GM21825 (cell line): ENCODE measurements at regions not wholly inside any gene's neighbourhood (a gene's known extent, or its start where the extent isn't known, plus 50 kb on each side); places are given as distances from the start of the nearest gene placed in this dataset.
"Not testable (repeated sequence)": the region's sequence is repeated elsewhere in the genome, so short reads cannot be mapped to it uniquely, and the experiment has no call there.

Experiments
- ATAC-seq: cut with Tn5 transposase; IDR thresholded peaks from one replicate; pipeline ENCODE4 v1.9.1; 2021; ENCODE audit warnings: mild to moderate bottlenecking, moderate library complexity; ENCODE audit not compliant: unreplicated experiment

DNA sequence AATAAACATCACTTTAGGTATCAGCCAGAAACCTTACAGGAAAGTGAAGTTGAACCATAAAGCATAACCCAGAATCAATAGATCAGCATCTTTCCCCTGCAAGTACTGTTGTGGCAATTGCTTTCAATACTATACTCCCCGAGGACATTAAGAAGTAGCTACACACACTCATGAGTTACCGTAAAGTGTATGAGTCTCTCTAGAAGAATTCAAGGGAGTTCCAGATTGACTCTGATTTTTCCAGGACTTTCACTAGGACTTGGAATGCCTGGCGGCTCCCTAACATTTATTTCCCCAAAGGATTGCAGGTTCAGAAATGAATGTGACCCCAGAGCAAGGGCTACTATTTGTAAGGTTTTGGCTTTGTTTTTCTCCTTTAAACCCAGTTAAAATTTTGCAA lies 465.4 kb upstream of the MDGA2 start:
- no peak for ATAC-seq

DNA sequence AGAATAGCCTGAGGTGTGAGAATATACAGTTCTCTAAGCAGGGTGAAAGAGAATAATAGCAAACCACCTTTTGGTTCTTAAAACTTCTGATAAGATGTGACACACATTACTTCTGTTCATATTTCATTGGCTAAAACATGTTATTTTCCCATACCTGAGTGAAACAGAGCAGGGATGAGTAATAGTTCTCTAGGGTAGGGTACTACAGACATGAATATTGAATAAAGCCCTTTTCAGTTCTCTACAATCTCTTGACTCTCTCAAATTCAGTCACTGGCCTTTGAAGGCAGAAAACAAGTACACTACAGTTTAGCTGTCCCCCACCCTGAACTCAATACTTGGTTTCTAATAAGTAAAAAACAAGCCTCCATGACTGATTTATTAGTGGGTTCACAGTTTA lies 454.1 kb upstream of the MDGA2 start:
- no peak for ATAC-seq

DNA sequence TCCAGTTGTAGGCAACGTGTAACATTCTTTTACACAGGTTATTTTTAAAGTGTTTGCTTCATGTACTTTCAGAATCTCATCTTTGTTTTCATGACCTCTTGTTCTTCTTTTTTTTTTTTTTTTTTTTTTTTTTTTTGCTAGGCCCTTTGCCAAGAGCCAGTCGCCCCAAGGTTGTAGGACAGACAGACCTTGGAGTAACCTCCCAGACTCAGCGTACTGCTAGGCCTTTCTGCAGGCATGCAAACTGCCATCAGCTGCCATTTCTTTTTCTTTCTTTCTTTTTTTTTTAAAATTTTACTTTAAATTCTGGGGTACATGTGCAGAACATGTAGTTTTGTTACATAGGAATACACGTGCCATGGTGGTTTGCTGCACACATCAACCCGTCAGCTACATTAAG lies 452.3 kb upstream of the MDGA2 start:
- no peak for ATAC-seq

DNA sequence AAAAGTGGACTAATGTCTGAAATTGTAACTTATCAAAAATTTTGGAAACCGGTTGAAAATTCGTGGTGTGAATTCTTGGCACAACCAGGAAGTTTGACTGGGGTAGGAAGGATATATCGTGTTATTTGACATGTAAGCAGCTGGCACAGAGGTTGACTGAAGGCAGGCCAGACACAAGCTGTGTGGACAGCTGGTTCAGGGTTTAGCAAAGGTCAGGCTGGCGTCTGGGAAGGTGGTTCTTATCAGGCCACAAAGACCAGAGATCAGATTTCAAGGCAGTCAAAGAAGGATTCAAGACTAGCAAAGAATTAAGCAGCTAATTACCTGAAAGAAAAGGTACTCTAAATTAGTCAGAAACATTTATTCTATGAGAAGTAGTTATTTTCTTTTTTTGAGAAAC lies 450.2 kb upstream of the MDGA2 start:
- ATAC-seq: no peak

DNA sequence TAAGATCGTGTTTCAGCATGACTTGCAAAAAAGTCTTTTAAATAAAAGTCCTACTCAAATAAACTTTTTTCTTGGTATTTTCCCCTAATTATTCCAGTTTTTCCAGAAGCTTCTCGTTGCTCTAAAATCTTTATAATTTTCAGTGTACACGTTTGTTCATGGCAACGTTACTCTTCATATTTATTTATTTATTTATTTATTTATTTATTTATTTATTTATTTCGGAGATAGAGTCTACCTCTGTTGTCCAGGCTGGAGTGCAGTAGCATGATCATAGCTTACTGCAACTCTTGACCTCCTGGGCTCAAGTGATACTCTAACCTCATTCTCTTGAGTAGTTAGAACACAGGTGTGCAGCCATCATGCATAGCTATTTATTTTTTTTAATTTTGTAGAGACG lies 438.3 kb upstream of the MDGA2 start:
- no peak for ATAC-seq

DNA sequence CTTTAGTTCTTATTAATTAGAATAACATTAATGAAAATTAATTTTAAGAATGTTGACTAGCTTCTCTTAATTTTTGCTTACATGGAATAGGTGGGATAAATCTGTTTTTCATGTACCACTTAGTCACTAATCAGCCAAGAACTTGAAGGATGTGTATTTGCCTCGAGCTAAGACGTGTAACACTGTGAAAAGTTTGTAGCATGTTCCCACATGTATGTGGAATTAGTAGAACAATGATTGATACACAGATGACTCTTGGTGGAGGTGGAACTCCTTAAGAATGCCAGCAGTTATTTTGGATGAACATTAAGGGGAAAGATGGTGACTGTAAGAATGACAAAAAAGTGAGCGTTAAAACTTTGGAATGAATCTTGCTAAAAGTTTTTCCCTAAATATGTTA lies 435.7 kb upstream of the MDGA2 start:
- ATAC-seq: no peak

DNA sequence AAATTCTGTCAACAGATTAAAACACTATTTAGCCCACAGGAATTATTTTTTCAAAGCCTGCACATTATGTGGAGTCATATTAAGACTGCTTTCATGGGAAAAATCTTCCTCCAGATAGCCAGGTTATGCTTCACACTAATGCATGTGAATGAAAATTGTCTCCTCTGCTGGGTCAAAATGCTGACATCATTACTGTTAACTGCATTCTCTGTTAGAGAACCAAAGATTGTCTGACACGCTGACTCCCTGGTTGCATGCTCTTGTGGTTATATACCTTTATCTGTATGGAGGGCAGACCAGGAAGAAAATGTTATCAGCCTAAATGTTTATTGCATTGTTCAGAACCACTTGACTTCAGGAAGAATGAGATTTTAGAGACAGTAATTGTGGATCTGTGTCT lies 432.2 kb upstream of the MDGA2 start:
- ATAC-seq: no peak

DNA sequence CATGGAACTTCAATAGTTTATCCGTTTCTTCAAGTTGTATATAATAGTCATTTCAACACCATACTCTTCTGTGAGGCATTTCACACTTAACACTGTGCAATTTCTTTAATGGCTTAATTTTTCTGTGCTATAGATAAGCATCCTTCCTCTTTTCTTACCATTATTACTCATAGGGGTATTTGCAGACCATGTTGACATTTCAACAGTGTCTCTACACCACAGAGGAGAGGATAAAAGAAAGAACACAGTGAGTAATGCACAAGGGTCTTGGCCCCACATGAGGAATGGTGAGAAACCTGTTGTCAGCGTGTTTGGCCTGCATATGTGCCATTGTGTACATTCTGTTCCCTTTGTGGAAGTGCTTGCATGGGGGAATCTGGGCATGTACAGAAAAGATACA lies 421.5 kb upstream of the MDGA2 start:
- ATAC-seq: no peak

DNA sequence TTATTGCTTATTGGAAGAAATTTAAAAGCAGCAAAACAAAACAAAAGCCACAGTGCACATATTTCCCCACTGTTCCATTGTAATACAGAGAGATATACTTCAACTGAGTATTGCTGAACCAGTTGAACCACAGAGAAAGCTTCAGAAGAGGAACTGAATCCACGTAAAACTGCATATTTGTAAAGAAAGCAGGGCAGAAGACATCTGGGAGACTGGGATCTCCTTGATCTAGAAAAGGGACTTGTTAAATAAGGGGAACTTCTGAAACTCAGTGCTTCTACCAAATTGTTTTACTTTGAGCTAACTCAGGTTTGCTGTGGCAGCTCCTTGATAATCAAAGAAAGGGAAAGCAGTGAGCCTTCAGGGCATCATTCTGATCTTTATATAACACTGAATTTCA lies 411.1 kb upstream of the MDGA2 start:
- no peak for ATAC-seq

DNA sequence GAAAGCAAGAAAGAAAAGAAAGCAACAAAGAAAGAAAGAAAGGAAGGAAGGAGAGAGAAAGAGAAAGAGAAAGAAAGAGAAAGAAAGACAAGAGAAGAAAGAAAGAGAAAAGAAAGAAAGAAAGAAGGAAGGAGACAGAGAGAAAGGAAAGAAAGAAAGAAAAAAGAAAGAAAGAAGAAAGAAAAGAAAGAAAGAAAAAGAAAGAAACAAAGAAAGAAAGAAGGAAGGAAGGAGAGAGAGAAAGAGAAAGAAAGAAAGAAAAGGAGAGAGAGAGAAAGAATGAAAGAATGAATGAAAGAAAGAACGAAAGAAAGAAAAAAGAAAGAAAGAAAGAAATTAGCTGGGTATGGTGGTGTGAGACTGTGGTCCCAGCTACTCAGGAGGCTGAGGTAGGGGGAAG lies 400.1 kb upstream of the MDGA2 start:
- no peak for ATAC-seq

DNA sequence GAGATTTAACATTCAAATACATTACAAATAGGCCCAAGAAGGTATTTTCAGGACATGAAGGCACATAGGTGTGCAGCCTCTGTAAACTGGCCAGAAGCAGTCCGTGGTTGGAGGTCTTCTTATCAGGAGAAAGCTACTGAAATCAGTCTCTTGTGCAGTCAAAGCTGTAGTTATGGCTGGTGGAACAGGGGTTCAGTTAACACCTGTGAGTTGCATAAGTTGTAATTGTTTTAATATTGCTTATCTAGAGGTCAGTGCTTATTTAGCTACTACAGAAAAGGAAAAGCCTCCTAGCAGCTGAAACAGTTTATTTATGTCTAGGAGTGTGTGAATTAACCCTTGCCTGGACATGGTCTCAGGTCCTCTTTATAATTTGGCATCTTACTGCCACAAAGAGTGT lies 377.6 kb upstream of the MDGA2 start:
- no peak for ATAC-seq

DNA sequence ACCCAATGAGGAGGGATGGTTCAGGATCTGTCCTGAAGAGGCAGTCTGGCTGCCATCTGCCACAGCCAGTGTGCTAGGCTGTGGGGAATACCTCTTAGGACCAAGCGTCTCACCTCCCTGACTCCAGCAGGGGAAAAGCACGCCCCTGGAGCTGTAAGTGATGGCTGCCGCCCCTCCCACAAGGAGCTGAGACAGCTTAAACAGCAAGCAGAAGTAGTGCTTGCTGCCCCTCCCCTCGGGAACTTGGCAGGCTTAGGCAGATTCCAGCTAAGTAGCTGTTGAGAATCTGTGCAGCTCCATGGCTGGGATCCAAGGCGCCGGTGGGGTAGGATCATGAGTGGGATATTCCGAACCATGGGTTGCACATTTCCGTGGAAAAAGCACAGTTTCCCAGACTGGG lies 360.4 kb upstream of the MDGA2 start:
- no peak for ATAC-seq

DNA sequence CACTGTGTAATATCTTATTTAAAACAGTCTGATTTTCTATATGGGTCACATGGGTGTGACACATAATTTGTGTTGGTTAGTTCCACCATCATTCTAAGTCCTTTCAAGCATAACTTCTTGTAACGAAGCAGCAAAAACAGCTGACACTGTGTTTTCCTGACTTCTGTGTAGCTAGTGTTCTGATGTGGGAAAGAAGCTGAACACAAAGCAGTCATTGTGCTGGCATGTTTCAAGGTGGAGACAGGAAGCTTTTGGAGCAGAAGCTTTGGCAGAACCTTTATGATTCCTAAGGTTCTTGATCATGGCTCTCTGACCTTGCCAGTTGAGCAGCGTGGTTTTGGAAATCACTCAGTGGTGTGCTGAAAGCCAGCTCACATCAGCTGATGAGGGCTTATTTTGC lies 351.7 kb upstream of the MDGA2 start:
- no peak for ATAC-seq

DNA sequence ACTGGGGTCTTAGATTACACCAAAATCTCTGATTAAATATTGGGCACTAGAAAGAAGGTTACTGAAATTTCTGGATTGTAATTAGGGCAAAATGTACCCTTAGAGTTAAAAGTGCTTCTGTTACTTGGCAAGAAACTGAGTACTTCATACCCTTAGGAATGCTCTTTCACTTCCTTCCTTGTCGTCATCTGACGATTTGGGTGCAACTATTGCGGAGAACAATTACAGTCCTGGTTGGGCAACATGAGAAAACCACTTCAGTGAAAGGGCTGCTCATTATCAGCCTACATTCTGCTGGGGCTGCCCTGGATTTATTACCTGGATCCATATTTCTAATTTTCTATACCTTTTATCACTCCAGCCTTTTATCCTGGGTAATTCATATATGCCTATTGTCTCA lies 348.5 kb upstream of the MDGA2 start:
- no peak for ATAC-seq

DNA sequence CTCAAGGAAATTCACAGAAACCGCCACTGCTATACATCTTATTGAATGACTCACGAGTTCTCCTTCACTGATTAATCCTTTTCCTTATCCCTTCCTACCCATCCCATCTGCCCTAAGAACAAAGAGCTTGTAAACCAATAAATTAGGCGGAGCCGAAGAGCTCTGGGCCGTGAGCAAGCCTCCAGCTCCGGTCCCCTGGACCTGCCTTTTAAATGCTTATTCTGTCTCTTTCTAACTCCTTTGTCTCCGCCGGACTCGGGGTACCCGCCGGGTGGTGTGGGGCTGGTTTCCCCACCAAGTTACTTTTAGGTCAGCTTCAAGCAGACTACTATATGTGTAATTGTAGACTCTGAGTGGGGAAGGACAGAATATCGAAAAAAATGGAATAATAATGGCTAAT lies 336.1 kb upstream of the MDGA2 start:
- not testable (repeated sequence) for ATAC-seq

DNA sequence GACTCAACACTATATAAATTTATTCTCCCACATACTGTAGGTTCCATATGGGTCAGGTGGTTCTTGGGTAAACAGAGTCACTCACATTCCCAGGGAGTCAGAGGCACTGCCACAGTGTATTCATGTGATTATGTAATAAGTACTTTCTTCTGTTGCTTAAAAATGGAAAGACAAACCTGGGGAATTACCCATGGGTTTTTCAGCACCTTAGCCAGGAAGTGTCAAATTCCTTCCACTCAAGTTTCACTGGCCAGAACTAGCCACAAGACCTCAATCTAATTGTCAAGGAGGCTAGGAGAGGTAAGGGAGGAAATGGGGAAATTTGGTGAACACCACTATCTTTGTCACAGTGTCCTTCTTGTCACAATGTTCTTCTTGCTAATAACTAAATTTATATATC lies 333.2 kb upstream of the MDGA2 start:
- no peak for ATAC-seq

DNA sequence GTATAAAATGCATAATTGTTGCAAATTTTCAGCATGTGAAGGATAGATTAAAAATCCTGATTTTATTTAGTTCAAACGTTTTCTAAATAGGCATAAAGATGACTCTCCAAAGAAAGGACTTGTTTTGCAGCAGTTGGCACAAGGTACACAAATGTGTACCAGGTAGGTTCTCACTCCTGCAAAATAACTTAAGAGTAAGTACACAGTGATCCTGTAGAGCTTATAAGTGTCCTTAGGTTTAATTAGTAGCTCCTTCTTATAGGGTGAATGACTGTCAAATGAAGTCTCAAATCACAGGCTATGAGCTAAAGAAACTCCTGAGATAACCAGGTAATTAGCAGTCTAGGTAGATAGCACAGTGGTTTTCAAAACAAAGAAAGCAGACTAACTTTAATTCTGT lies 330.6 kb upstream of the MDGA2 start:
- ATAC-seq: no peak

DNA sequence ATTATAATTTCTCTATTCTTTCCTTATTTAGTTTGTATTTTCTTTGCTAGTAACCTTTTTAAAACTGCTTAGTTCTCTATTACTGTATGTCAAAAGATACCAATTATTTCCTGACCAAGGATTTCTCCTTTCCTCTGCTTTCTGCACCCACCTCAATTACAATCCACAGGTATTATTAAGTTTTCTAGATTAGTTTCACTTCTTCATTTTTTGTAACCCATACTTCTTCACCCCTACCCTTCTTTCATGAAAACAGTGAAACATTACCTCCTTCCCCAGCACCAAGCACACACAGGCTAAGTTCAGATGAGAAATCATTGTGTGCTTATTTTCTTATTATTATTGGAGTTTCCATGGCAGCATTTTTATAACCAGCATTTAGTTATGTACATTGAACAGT lies 318.5 kb upstream of the MDGA2 start:
- no peak for ATAC-seq

DNA sequence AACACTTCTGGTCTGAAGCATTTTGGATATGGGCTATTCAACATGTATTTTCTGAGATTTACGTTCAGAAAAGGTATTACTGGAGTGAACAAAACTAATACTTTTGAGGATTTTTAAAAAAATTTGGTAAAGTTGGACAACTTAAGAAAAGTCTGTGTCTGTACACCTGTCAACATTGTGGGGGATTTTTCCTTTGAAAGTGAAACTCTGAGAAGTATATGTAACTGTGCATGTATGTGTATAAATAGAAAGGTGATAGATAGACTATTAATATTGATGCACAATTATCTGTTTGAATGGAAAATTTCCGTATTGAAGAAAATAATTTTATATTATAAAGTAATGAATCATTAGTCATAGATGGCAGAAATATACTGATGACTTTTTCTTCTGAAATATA lies 312.8 kb upstream of the MDGA2 start:
- no peak for ATAC-seq

DNA sequence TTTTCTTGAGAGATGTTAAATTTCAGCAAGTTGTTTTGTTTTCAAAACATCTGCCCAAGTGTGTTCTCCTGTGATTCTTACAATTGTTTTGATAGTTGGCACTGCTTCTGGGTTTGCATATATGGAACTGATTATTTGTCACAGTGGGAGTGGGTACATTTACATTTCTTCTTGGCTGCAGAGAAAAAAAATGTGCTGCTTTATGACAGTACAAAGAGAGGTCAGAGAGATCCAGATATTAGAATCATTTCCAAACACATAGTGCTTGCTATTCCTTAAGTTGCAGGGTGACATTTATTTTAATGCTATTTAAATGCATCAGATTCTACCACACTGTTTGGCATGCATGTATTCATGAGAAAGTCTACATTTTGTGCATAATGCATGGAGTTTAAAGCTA lies 303.5 kb upstream of the MDGA2 start:
- ATAC-seq: no peak

DNA sequence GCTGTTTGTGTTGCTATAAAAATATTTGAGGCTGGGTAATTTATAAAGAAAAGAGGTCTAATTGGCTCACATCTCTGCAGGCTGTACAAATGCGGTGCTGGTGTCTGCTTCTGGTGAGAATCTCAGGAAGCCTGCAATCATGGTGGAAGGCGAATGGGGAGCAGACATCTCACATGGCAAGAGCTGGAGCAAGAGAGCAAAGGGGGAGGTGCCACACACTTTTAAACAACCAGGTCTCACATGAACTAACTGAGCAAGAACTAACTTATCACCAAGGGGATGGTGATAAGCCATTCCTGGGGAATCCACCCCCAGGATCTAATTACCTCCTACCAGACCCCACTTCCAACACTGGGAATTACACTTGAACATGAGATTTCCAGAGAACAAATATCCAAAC lies 300.7 kb upstream of the MDGA2 start:
- ATAC-seq: no peak

DNA sequence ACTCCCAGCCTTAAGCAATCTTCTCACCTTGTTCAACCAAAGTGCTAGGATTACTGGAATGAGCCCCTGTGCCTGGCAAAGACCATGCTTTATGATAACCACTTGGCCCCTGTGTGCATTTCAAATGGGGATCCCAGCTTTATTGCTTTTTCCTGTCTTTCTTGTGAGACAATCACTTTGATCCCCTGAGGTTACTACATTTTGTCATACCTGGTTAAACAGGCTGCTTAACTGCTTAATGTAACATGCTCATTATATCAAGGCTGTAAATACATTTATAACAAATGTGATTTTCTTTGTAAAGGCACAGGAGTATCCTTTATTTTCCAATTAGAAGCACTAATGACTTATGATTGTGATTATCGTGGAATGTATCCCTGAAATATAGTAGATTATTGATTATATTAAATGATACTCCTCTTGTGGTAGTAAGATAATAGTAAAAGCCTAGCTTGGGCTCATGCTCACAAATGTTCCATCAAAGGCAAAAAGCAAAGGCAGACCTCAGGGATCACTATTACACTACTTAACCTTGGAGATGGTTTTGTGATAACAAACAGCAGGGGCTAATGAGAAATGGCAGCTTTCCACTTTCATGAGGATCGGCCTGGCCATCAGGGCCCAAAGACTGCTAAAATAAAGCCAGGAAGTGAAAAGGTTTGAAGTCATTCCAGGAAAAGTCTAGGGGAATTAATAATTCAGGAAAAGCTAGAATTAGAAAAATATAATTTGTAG lies 290.8 kb upstream of the MDGA2 start:
- no peak for ATAC-seq

DNA sequence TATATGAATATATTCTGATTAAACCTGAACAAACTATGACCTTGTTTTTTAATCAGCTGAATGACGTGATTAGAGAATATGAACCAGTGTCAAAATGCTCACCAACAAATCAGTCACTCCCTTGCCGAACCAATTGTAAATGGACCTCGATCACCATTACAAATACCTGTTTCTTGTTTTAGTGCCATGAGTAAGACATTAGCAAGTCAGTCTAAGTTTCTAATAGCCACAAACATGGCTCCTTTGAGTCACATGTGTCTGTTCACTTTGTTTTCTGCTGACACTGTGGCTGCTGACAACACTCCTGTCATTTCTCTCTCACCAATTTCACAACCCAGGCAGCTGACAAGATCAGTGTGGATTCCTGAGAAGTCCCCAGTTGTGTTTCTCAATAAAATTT lies 286.2 kb upstream of the MDGA2 start:
- no peak for ATAC-seq

DNA sequence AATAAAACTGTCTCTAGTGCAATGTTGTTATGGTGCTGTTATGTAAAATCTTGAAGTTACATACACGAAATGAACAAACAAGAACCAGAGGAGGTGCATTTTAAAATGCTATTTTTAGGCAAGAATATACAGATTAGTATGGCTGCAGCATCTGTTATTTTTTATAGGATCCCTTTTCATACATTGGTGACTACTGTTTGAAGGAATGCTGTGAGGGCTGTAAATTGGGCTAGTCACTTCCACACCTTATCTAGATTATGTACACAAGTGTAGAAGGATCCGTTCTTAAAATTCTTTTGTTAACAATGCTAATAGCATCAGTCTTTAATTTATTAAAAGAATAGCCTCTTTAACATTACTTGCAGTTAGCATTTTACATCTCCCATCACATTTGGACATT lies 284.3 kb upstream of the MDGA2 start:
- ATAC-seq: no peak
